Thoracic aorta (tissue), 2 donors: ENCODE measurements at regions not wholly inside any gene's neighbourhood (a gene's known extent, or its start where the extent isn't known, plus 50 kb on each side); places are given as distances from the start of the nearest gene placed in this dataset.

Experiments
- ATAC-seq: fragments of 150-250 bp; one replicate; pipeline ENCODE4 v1.8.0; 2017; ENCODE audit warnings: low read depth; ENCODE audit not compliant: insufficient number of reproducible peaks, low FRiP score
- DNase-seq: peaks from one replicate; pipeline ENCODE4 v3.0.0-alpha.2; 2020; ENCODE audit warnings: low spot score
- H3K27ac ChIP-seq, 2 donors: fragments of 200-600 bp; sonication (generic); 1 replicate in 1 of 2; 2 replicates in 1 of 2; pipeline ENCODE4 v1.5.1; 2016; ENCODE audit warnings: mild to moderate bottlenecking in 2 of 2, moderate library complexity in 2 of 2
- H3K27me3 ChIP-seq: fragments of 200-600 bp; sonication (generic); replicated peaks from 2 replicates; pipeline ENCODE4 v1.6.0; 2016; ENCODE audit warnings: mild to moderate bottlenecking; ENCODE audit not compliant: insufficient read depth
- H3K36me3 ChIP-seq: fragments of 200-600 bp; sonication (generic); one replicate; pipeline ENCODE4 v1.5.1; 2016
- H3K4me1 ChIP-seq, 2 donors: fragments of 200-600 bp; sonication (generic); 1 replicate in 1 of 2; 2 replicates in 1 of 2; pipeline versions ENCODE4 v1.5.1 to v1.6.0; 2016; ENCODE audit warnings: low read depth in 2 of 2, mild to moderate bottlenecking in 1 of 2; ENCODE audit not compliant: control insufficient read depth in 1 of 2
- H3K4me3 ChIP-seq: fragments of 200-600 bp; sonication (generic); 2 replicates; pipeline ENCODE4 v1.5.1; 2016; ENCODE audit warnings: mild to moderate bottlenecking
- H3K9me3 ChIP-seq: fragments of 200-600 bp; sonication (generic); 2 replicates; pipeline ENCODE4 v1.5.1; 2016
- TF ChIP-seq, protein P1 (sequence below): fragments of 200-600 bp; sonication (generic); IDR thresholded peaks from one replicate; pipeline ENCODE4 v1.5.1; 2019; ENCODE audit warnings: antibody characterized with exemption

DNA sequence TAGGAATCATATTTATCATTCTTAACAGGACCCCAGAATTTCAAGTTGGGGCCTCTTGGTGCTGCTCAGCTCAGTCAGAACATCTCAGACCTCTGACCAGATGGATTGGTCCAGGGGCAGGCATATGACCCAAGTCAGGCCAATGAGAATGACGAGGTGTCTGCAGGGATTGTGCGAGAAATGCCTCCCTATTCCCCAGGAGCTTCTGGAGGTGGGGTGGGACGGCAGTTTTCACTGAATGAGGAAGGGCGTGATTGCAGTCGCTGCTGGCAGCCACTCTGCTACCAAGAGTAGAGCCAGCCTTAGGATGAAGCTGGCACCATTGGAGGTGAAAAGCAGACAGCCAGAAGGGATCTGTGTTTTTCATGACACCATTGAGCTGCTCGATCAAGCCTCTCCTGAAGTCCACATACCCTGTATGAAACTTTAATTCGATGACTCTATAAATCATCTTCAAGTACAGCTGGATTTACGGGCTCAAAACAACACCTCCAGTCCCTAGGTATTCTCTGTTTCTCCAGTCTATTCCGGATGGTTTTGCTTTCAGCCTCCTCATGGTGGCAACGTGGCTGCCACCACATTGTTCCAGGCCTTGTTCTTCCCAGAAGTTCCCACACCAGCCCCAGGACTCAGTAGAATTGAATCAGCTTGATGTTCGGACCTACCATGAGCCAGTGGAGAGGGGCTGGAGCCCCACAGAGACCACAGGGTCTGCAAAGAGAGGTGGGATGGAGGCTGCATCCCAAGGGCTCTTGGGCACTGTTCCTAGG lies 70.2 kb upstream of the ADAMTS2 start:
- no peaks in the 10 kb centered on the region for H3K9me3 ChIP-seq
- no peaks in the 10 kb centered on the region for H3K4me1 ChIP-seq
- no peaks in the 10 kb centered on the region for H3K27me3 ChIP-seq
- H3K36me3 ChIP-seq = no peaks in the 10 kb centered on the region
- ATAC-seq (no peak), DNase-seq (no peak)
- H3K27ac ChIP-seq = no peak overlapping the region
- TF ChIP-seq, protein P1, sequence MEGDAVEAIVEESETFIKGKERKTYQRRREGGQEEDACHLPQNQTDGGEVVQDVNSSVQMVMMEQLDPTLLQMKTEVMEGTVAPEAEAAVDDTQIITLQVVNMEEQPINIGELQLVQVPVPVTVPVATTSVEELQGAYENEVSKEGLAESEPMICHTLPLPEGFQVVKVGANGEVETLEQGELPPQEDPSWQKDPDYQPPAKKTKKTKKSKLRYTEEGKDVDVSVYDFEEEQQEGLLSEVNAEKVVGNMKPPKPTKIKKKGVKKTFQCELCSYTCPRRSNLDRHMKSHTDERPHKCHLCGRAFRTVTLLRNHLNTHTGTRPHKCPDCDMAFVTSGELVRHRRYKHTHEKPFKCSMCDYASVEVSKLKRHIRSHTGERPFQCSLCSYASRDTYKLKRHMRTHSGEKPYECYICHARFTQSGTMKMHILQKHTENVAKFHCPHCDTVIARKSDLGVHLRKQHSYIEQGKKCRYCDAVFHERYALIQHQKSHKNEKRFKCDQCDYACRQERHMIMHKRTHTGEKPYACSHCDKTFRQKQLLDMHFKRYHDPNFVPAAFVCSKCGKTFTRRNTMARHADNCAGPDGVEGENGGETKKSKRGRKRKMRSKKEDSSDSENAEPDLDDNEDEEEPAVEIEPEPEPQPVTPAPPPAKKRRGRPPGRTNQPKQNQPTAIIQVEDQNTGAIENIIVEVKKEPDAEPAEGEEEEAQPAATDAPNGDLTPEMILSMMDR = no peak
- H3K4me3 ChIP-seq = no peak overlapping the region

DNA sequence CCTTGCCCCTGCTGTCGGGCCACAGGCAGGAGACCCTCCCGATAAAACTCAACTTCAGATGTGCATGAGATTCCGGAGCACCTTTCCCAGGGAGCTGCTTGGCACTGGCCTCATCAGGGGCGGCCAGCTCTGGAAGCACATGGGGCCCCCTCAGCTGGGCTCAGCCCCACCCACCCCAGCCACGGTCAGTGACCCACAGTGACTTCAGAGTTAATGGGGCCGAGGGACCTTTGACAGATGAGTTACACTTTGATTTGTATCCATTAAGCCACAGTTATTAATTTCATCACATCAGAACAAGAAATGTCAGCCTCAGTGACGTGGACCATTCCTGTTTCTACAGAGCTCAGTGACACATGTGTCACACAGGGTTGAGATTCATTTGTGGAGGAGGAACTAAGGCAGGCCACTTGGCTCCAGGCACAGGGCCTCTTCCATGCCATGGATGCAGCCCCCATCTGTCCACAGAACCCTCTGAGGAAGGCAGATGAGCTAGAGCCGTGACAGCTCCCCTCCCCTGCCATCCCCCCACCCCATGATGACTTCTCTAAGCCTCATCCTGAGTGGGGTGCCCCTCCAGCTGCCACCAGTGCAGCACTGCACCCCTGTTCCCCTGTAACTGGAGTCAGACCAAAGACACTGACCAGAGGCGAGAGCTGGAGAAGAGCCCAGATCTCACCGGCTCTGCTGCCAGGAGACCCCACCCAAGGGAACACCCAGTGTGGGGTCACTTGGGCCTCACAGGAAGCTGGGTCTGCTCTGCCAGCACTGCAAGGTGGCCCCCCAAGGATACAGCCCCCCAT lies 69.4 kb upstream of the ADAMTS2 start:
- H3K36me3 ChIP-seq = no peaks in the 10 kb centered on the region
- no peaks in the 10 kb centered on the region for H3K27me3 ChIP-seq
- no peaks in the 10 kb centered on the region for H3K4me1 ChIP-seq
- H3K9me3 ChIP-seq = no peaks in the 10 kb centered on the region
- DNase-seq (no peak), ATAC-seq (no peak)
- H3K4me3 ChIP-seq = no peak overlapping the region
- no peak overlapping the region for H3K27ac ChIP-seq
- TF ChIP-seq, protein P1 = no peak

DNA sequence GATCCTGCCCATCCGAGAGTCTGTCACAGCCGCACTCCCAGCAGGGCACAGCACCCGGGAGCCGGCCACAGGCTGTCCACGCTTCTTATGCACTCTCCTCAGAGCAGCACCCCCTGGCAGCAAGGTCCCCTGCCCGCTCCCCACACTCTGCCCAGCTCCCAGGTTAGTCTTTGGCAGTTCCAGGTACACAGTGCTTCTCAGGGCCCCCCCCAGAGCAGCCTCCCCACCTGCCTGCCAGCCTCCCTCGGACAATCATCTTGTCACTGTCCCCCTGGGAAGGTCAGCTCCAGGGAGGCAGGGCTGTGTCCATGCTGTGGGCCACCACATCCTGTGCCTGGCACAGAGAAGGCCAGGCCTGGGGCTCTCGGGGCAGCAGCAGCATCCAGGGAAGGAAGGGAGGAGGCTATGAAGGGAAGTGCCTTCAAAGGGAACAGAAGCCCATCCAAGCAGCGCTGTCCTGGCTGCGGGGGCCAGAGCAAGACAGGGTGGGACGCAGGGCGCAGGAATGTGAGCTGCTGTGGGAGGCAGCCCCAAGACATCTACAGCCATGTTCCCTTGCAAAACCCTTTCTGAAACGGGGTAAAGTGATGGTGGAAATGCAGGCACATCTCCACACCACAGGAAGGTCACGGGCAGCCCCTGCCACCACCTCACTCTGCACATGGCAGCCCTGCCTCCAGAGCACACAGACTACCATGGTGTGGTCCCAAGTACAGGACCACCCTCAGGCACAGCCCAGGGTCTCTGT lies 68.6 kb upstream of the ADAMTS2 start:
- no peak for DNase-seq
- no peaks in the 10 kb centered on the region for H3K27me3 ChIP-seq
- ATAC-seq = no peak
- no peaks in the 10 kb centered on the region for H3K9me3 ChIP-seq
- H3K4me1 ChIP-seq = no peaks in the 10 kb centered on the region
- no peaks in the 10 kb centered on the region for H3K36me3 ChIP-seq
- TF ChIP-seq, protein P1 = no peak
- no peak overlapping the region for H3K27ac ChIP-seq
- H3K4me3 ChIP-seq = no peak overlapping the region

DNA sequence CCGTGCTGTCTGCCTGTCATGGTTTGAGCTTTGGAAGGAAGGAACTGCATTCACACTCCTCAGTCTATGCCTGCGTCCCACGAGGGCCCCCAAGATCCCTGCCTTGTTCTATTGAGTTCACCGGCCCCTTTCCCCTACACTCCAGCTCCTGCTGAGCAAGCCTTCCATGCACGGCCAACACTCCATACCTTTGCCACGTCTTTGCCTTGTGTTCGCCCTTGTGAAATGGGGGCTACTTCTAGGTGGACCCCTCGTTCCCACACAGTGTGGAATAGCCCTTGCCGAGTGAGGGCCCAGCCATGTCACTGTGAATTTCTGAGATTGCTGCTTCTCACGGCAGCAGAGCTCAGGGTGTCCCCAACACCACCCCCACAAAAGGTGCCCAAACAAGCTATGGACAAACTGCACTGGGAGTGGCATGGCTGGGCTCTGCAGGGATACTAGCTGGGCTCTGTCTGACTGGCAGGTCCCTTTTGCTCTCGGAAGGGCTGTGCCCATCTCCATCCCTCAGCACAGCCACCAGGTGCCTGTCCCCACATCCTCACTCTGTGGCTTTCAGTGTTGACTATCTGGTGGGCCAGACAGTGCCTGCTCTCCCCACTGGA lies 67.9 kb upstream of the ADAMTS2 start:
- ATAC-seq = no peak

More for the DNA sequence above, 67.9 kb upstream of the ADAMTS2 start:
- Histone ChIP-seq H3K9me3 (no peaks in the 10 kb centered on the region), H3K27me3 (no peaks in the 10 kb centered on the region), H3K27ac (no peak overlapping the region), H3K36me3 (no peaks in the 10 kb centered on the region), H3K4me3 (no peak overlapping the region), H3K4me1 (no peaks in the 10 kb centered on the region)
- TF ChIP-seq, protein P1 = no peak
- no peak for DNase-seq
